Glomerular endothelial cell (primary cell): ENCODE measurements at regions not wholly inside any gene's neighbourhood (a gene's known extent, or its start where the extent isn't known, plus 50 kb on each side); places are given as distances from the start of the nearest gene placed in this dataset.

Experiments used
- DNase-seq: peaks from one replicate; pipeline ENCODE4 v3.0.0-alpha.2; 2011; ENCODE audit warnings: low read depth, low spot score; ENCODE audit errors: extremely low read depth

DNA sequence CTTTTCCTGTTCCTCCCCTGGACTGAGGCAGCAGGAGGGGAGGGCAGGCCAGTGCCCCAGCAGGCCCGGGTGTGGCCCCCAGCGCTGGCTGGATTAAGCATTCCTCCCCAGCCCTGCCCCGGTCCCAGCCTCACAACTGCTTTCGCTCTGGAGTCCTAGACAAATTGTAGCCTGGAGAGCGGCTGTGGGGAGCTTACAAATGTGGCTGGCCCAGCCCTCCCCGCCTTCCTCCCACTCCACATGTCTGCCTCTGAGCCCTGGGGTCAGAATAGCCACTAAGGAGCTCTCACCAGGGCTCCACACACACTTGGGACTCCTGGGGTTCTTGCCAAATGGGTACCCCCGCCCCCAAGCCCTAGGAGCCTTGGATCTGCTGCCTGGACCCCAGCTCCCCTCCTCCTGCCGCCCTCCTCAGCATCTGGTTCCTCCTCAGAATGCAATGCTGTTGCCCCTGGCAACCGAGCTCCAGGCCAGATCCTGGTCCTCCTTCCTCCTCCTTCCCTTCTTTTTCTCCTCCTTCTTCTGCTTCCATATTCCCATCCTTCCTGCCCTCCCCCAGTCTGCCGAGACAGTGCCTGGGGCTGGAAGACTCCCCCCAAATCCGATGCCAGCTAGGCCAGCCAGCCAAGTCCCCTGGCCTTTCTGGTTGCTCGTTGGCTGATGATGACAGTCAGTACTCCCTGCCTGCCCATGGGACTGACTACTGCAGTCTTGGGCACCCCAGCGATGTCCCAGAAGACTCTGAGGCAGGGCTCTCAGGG lies 91.1 kb downstream of the LINGO1 start:
- no peak for DNase-seq

DNA sequence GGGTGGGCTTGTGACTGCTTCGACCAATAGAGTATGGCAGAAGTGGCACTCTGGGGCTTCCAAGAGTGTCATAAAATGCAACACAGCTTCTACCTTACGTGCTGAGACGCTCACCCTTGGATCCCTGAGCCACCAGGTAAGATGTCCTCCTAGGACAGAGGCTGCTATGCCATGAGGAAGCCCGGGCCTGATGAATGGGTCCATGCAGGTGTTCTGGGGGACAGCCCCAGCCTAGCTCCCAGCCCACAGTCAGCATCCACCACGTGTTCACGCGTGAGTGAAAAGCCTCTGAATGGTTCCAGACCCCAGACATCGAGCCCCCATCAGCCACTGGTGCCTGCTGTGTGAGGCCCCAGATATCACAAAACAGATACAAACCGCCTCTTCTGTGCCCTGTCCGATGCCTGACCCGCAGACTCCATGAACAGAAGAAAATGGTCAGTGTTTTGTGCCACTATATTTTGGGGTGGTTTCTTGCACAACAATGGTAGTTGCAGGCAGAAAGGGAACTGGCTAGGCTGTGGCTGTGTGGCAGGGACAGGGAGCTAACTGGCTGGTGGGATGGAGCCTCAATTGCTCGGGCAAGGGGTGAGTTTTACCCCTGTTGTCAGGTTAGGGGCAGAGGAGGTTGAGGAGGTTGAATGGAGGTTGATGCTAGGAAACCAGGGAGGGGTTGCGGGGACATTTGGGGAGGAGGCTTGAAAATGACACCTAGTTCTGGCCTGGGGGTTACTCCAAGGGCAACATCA lies 92.2 kb downstream of the LINGO1 start:
- no peak for DNase-seq

DNA sequence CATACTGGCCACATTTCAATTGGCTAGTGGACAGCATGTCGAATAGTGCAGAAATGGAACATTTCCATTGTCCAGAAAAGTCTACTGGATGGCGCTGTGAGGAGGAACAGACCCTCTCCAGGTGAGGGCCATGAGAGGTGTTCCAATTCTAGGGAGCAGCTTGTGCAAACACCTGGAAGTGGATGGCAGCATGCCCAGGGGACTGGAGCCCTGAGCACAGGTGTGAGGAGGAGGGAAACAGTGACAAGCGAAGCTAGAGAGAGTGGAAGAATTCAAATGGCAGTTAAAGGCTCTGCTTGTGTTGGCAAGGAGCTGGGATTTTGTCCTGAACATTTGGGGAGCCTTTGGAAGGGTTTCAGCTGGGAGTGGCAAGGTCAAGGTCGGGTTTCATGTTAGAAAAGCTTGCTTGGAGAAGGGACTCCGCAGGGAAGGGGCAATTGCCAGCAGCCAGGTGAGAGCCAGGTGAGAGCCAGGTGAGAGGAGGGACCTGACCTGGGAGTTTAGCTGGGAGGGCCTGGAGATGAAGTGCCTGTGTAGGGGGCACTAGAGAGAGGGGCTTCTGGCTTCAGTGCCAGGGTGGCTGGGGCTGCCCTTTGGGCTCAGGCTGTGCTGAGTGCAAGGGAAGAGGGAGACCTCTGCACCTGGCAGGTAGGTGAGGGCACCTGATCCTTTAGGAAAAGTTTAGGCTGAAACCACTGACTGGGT lies 93.8 kb downstream of the LINGO1 start:
- DNase-seq, result no peak

DNA sequence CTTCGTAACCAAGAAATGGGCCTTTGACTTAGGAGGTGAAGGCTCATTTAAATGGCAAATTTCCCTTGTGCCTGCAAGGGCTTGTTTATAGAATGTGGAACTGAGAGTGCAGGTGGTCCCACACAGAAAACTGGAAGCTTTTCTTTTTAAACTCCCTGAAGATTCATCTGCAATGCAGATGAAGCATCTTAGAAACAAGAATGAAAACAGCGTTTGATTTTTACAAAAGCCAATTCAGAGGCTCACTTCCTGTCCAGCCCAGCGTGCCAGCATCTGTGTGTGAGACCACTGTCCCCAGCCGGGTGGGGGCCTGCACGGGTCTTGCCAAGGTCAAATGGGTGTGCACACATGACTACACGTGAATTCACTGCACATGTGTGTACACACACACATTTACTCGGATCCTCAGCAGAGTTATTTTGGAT lies 94.7 kb downstream of the LINGO1 start:
- no peak for DNase-seq

DNA sequence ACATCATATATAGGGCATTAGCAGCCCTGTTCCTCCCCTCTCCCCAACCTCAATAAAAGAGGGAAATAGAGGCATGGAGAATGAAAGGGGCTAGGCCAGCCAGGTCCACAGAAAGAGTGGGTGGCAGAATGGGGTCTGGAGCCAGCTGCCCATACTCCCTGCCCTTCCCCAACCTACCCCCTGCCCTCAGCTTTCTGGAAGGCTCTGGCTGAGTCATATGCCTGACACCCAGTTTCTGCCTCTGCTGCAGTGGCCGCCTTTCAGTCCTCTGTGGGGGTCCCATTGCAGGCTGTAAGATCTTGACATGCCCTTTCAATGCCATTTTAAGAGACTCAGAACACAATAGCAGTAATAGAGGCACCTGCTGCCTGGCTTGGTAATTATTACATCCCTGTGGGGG lies 95.7 kb downstream of the LINGO1 start:
- DNase-seq, result no peak

DNA sequence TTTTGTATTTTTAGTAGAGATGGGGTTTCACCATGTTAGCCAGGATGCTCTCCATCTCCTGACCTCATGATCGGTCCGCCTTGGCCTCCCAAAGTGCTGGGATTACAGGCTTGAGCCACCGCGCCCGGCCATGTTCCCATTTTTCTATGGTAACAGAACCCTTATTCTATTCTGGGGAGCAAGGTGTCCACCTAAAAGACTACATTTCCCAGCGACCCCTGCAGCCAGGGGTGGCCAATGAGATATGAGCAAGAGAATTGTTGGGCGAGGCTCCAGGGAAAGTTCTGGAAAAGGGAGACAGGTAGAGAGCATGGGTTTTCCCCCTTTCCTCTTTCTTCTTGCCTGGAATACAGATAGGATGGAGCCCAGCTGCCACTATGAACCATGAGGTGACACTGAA lies 96.9 kb downstream of the LINGO1 start:
- DNase-seq, result no peak
